GM13976 (cell line): ENCODE measurements at regions not wholly inside any gene's neighbourhood (a gene's known extent, or its start where the extent isn't known, plus 50 kb on each side); places are given as distances from the start of the nearest gene placed in this dataset.

Experiments
- DNase-seq: peaks from one replicate; pipeline ENCODE4 v3.0.0; 2012; ENCODE audit warnings: low spot score
- in situ Hi-C: fragments of 300-500 bp; cut with MboI; formaldehyde crosslinking; loops from one replicate; pipeline ENCODE4 v1.12.0; 2022; ENCODE audit warnings: low sequenced_read_pairs, mixed read lengths, inconsistent platforms; ENCODE audit not compliant: unreplicated experiment
- TF ChIP-seq, protein P1 (sequence below): IDR thresholded peaks from 2 replicates; pipeline ENCODE4 v1.5.1; 2012; ENCODE audit warnings: borderline replicate concordance, mild to moderate bottlenecking; ENCODE audit not compliant: insufficient read depth; ENCODE audit errors: extremely low read depth, missing control alignments, control extremely low read depth

DNA sequence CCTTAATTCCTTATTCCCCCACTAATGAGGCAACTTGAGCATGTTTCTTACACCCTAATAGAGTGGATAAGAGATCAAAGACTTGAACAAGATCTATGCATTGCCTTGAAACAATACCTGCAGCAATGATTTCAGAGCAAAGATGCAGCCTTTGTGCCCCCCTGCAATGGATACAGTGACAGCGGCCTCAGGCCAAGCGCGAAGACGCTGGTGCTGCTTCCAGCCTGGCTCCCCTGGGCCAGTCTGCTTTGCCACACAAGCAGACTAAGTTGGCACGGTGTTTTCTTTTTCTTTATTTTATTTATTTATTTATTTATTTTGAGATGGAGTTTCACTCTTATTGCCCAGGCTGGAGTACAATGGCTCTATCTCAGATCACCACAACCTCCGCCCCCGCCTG, 179.8 kb upstream of the S1PR3 start:
- TF ChIP-seq, protein P1, sequence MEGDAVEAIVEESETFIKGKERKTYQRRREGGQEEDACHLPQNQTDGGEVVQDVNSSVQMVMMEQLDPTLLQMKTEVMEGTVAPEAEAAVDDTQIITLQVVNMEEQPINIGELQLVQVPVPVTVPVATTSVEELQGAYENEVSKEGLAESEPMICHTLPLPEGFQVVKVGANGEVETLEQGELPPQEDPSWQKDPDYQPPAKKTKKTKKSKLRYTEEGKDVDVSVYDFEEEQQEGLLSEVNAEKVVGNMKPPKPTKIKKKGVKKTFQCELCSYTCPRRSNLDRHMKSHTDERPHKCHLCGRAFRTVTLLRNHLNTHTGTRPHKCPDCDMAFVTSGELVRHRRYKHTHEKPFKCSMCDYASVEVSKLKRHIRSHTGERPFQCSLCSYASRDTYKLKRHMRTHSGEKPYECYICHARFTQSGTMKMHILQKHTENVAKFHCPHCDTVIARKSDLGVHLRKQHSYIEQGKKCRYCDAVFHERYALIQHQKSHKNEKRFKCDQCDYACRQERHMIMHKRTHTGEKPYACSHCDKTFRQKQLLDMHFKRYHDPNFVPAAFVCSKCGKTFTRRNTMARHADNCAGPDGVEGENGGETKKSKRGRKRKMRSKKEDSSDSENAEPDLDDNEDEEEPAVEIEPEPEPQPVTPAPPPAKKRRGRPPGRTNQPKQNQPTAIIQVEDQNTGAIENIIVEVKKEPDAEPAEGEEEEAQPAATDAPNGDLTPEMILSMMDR = no peak
- in situ Hi-C loops = no loop called here
- DNase-seq = no peak

DNA sequence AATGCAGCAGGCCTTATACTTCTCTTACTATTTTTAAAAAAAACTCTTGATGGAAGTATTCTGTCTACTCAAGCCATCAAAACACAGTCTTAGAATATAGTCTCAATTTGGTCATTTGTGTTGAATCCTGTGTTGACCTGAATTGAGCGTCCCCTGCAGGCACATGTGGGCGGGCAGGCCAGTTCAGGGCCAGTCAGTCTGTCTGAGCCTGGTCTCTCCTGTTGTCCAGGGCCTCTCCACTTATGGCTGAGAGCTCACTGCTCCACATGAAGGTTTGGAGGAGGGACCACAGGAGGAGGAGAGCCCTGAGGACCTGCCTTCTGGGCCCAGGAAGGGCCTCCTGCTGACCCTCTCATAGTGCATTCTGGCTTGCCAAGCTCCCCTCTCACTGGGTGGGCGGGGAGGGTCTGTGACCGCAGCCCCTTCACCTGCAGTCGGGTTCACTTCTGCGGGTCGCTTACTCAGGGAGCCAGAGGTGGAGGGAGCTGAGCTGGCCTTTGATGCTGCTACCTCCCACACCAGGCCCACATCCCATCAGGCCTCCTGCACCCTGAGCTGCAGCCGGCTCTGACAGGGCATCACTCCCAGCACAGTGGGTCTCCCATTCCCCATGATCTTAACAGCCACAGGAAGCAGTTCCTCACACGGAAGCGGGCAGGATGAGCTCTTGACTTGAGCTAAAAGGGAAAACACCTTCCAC, 178.2 kb upstream of the S1PR3 start:
- no peak for DNase-seq
- in situ Hi-C loops = no loop called here
- TF ChIP-seq, protein P1 = no peak

DNA sequence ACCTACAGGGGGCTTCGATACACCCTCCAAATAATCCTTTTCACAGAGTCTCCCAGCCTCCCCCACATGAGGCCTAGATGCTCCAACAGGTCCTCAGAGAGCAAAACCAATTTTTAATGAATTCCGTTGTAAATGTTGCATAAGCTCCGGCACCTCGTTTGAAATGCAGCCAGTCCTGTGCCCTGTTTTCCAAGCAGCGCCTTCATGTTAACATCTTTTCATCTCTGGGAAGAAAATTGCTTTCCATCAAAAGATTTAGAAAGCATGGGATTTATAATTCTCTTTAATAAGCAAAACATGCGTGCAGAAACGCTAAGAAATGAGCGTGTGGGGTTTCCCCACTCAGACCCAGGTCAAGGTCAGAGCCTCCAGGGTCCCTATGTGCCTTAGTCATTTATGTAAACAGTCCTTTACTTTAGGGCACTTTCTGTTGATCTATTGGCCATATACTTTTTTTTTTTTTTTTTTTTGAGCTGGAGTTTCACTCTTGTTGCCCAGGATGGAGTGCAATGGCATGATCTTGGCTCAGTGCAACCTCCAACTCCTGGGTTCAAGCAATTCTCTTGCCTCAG, 177.5 kb upstream of the S1PR3 start:
- TF ChIP-seq, protein P1 = no peak
- DNase-seq = no peak
- in situ Hi-C loops = no loop called here

DNA sequence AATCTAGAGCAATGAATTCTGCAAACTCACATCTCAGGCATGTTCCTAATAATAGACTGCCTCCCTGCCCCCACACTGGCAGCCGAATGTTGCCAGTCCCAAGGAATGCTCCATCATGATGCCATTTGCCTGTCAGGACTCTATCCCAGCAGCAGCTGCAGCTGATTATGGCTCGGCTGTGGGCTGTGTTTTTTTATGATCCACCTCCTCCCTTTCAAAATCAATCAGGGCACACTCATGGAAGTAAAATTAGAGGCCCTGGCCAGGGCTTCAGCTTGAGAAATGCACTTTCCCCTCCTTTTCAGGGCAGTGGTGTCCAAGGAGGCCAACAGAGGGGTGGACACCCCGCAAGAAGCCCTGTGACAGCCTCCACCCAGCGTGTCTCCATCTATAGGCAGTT, 176.7 kb upstream of the S1PR3 start:
- in situ Hi-C loops = no loop called here
- TF ChIP-seq, protein P1 = no peak
- no peak for DNase-seq

GRCh38 chr9:88816141-88816540, 175.1 kb upstream of the S1PR3 start:
- no peak for DNase-seq
- in situ Hi-C loops = no loop called here
- TF ChIP-seq, protein P1 = no peak

GRCh38 chr9:88816591-88816990, 174.7 kb upstream of the S1PR3 start:
- in situ Hi-C loops = no loop called here
- DNase-seq = no peak
- TF ChIP-seq, protein P1 = no peak
